GM10266 (cell line): ENCODE measurements at regions not wholly inside any gene's neighbourhood (a gene's known extent, or its start where the extent isn't known, plus 50 kb on each side); places are given as distances from the start of the nearest gene placed in this dataset.

ENCODE experiments used
- DNase-seq: peaks from one replicate; pipeline ENCODE4 v3.0.0; 2012; ENCODE audit errors: extremely low spot score
- CTCF ChIP-seq: IDR thresholded peaks from 2 replicates; pipeline ENCODE4 v1.5.1; 2012; ENCODE audit warnings: mild to moderate bottlenecking, low read depth; ENCODE audit not compliant: control insufficient read depth, insufficient read depth; ENCODE audit errors: missing control alignments

- no peak for TF ChIP-seq CTCF
- DNase-seq, result no peak
These were observed 83.1 kb upstream of the RANBP3L start for GRCh38 chr5:36384845-36385244.

- no peak for DNase-seq
- TF ChIP-seq CTCF, result no peak
These were observed 83.8 kb upstream of the RANBP3L start for GRCh38 chr5:36385495-36385894.

GRCh38 chr5:36388288-36388687 lies 86.6 kb upstream of the RANBP3L start:
- no peak for DNase-seq
- no peak for TF ChIP-seq CTCF

GRCh38 chr5:36389245-36389644 lies 87.5 kb upstream of the RANBP3L start:
- TF ChIP-seq CTCF, result no peak
- DNase-seq, result no peak

- DNase-seq, result no peak
- TF ChIP-seq CTCF, result no peak
These were observed 88.9 kb upstream of the RANBP3L start for GRCh38 chr5:36390640-36391039.

- no peak for DNase-seq
These were observed 90.5 kb upstream of the RANBP3L start for GRCh38 chr5:36392186-36392585.

GRCh38 chr5:36392818-36393217 lies 91.1 kb upstream of the RANBP3L start:
- no peak for DNase-seq
- no peak for TF ChIP-seq CTCF

More at GRCh38 chr5:36392186-36392585, 90.5 kb upstream of the RANBP3L start:
- TF ChIP-seq CTCF, result no peak
